GM21737 (cell line): ENCODE measurements at regions not wholly inside any gene's neighbourhood (a gene's known extent, or its start where the extent isn't known, plus 50 kb on each side); places are given as distances from the start of the nearest gene placed in this dataset.

Experiments
- ATAC-seq: cut with Tn5 transposase; IDR thresholded peaks from one replicate; pipeline ENCODE4 v1.9.1; 2021; ENCODE audit warnings: mild to moderate bottlenecking, moderate library complexity; ENCODE audit not compliant: unreplicated experiment

DNA sequence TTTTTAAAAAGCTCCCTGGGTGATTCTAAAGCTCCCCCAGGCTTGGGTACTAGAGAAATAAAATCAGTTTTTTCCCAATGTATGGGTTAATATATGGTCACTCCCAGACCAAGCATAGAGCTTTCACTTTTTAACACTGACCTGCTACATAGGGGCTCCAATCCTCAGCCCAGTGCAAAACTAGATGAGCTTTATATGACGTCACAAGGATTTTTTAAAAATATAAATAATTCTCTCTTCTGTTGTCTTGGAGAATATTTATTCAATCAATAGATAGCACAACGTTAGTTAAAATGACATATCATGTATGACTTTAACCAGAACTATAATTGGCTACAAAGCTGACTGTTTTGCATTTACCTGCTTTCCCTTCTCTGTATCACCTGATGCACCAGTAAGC is 137.9 kb upstream of the TMCC3 start:
- ATAC-seq: no peak

DNA sequence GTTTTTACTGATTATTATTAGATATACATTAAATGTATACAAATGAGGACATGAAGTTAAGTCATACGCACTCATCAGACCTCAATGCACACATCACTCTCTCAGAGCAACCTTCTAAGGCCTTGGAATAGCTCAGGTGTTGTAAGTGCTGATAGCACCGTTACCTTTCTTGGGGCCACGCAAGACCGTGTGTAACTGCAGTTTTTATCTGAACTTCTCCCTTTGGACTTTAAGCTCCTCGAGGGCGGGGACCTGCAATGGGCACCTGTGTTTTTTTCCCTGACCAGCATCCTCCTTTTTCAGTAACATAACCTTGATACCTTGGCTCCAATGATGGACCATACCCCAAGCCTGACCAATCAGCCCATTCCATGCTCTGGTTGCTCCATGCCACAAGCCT is 136.5 kb upstream of the TMCC3 start:
- ATAC-seq: no peak

DNA sequence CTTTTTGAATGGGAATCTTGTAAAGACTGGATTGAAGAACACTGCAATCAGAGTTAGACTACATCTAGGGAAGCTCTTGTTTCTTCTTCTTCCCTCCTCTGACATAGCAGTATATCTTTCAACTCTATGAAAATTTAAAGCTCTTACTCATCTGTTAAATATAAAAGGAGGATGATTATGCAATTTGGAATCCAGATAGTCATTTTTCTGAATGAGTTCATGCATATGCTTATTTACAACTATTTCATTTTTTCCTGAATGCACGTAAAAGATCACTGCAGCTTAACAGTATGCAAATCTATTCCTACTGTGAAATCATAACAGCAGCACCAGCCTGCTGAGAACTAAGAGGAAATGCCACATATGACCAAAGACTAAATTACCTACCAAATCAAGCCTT is 133.5 kb upstream of the TMCC3 start:
- ATAC-seq: no peak

DNA sequence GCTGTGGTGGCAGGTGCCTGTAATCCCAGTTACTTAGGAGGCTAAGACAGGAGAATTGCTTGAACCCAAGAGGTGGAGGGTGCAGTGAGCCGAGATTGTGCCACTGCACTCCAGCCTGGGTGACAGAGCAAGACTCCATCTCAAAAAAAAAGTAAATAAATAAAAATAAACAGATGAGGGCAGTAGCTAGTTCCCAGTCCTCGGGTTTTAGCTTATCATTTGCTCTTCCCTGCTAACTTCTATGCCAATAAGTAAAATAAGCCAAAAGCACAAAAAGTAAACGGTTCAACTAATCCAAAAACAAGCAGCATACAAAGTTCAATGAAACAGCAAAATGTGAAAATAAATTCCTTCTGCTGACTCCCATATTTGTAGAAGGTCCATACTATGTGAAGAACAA is 133.0 kb upstream of the TMCC3 start:
- no peak for ATAC-seq

DNA sequence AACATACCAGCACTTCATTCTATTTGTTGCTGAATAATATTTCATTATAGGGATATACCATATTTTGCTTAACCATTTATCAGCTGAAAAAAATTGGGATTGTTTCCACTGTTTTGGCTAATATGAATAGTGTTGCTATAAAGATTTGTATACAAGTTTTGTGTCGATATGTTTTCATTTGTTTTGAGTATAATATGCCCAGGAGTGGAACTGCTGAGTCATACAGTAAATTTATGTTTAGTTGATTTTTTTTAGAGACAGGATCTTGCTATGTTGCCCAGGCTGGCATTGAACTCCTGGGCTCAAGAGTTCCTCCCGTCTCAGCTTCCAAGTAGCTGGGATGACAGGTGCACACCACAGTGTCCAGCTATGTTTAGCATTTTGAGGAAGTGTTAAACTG is 131.5 kb upstream of the TMCC3 start:
- no peak for ATAC-seq

DNA sequence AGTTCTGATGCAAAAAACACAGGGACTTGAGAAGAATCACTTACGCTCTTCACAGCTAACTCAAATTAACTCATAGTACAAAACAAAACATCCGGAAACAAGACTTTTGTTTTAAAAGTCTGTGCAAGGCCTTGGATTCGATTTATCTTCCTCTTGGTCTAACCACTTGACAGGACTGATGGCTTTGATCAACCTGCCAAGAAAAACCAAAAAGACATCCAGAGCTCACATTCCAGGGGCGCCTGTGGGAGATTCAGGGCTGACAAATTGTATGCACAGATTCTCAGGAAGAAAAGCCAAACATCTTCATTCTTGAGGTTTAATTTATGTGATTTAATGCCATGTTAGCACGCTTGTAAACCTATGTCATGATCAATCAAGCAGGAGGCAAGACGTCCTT is 129.1 kb upstream of the TMCC3 start:
- no peak for ATAC-seq

DNA sequence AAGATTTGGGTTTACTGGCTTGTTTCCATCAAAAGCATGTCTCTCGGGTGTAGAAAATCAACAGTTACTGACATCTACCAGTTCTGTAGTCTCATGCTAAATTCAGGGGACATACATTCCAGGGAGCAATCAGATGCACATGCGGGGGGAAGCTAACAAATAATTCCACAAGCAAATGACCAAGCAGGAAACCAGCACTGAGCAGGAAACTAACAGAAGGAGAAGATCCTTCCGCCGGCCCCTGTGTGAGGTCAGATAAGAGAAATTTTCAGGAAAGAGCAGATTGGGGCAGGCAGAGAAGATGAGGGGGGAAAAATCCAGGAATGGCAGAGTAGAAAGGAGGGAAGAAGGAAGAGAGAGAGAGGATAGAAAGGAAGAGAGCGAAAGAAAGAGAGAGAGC is 127.6 kb upstream of the TMCC3 start:
- no peak for ATAC-seq

DNA sequence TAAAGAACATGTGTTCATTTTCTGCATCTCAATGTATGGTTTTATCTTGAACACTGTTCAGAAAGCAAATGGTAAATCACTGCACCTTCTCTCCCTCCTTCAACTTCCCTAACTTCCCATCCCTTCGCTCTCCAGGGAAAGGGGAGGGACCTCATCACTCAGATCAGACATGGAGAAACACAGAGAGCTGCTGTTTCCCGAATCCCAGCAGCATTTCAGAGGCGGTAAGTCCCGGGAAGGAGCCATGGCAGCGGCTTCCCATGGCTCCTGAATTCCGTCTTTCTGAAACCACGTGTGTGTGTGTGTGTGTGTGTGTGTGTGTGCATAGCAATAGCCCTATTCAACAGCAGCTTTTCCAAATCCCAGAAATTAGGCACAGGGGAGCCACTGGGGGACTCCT is 125.4 kb upstream of the TMCC3 start:
- ATAC-seq: no peak

DNA sequence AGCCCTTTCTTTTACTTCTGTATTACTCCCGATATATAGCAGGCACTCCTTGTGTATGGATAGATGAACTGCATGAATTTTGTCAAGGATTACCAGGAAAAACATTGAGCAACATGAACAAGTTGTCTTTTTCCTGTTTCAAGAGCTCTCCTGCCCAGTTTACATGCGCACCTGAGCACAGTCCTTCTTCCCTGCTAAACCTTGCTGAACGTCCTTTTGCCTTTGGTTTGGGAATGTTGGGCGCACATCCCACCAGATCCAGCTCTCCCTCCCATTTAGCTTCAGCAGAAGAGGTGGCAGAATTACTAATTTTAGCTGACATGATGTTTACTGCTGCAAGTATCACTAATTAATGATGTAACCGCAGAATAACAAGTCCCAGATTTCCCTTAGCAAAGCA is 121.4 kb upstream of the TMCC3 start:
- ATAC-seq: no peak

DNA sequence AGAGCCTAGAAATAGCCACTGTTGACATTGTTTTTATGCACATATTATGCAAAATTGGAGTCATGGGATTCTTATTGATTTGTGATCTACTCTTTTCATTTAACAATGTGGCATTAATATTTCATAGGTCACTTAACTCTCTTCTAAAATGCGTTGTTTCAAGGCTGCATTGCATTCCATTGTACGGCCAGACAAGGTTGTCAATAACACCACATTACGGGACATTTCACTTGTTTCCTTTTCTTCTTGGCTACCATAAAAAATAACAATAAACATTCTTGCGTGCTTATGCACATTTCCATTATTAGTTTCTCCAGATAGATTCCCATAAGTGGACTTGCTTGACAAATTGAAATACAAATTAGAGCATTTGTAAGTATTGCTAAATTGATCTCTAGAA is 120.8 kb upstream of the TMCC3 start:
- ATAC-seq: no peak

DNA sequence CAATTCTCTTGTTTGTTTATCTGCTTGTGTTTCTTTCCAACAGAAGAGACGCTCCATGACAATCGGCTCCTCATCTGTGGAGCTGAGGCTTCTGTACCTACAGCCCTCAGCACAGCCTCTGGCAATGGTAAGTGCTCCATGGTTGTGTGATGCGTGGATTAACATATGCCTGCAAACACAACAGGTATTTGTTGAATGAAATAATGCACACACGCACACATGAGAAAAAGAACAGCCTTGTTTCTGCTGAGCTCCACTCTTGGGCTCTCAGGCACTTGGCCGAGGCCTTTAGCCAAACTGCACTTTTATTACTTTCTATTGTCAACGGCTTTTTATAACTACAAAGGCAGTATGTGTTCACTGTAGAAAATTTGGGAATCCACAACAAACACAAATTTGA is 120.4 kb upstream of the TMCC3 start:
- no peak for ATAC-seq

DNA sequence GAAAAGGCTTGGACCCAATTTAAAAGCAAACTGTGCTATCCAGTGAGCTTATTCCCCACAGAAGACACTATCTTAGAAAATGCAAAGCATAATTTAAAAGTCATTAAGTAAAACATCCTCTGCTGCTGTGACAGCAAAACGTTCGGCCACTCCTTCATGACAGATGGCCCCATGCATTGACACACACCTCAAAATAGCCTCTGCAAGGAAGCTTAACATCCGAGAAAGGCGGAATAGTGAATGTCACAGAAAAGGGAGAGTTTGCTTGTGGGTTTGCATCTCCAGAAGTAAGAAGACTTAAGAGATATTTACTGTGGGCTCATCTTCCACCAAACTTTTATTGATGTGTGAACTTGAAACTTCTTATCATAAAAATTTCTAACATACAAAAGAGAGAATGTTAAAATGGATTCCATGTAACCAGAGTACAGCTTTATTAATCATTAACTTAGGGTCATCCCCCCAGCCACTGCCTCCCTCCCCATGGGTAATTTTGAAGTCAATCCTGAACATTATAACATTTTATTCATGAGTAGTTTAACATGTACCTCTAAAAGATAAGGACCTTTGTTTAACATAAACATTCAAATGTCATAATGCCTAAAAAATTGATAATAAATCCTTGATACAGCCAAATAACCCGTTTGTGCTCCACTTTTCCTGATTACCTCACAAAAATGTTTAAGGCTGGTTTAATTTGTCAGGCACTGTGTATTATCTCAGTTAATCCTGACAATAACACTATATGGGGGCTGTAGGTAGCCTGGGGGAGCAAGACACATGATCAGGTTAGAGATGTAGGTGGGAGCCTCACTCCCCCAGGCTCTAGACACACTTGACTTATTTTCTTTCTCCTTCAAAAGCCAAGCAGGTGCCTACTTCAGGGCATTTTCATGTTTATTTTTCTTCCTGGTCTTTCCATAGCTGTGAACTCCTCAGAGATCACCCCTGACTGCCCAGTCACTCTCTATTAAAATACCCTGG is 119.7 kb upstream of the TMCC3 start:
- ATAC-seq: no peak

DNA sequence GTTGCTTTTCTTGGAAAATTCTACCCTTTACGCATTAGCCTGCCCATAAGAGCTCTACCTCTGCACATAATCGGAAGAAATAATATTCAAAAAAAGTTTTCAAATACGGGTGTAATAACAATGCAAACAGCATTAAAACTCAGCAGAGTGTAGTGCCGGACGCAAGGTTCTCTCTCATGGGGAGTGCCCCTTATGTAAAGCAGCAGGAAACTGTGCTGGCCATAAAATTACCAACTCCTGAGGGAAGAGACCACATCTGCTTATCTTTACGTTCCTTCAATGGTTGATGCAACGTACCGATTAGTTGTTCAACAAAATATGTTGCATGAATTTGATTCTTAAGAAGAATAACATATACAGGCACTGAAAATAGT is 118.7 kb upstream of the TMCC3 start:
- ATAC-seq: peak; percentile 81

DNA sequence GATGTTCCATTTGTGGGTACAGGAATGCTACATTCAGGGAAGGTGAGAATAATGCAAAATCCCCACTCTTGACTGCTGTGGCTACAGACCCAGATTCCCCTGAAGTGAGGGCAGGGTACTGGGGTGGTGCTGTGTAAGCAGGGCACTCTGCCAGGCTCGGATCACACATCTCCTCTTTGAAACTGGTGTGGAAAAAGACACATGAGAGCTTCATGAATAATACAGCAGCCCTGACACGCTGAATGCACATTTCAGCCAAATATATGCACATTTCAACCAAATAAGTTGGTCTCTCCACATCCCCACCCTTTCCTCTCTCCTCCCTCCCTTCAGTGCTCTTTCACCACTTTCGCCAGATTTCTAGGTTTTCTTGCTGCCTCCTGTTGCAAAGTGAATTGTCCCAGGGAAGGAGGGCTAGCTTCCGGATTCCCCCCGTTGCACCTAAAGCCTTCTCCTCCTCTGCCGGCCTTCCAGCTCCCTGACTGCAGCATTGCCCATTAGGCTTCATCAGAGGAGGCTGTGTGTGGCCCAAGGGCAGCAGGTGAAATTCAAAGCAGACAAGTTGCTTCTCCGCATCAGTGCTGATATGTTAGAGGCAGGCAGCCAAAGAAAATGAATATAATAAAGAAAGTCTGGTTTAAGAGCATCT is 118.2 kb upstream of the TMCC3 start:
- ATAC-seq: peak; percentile 35

DNA sequence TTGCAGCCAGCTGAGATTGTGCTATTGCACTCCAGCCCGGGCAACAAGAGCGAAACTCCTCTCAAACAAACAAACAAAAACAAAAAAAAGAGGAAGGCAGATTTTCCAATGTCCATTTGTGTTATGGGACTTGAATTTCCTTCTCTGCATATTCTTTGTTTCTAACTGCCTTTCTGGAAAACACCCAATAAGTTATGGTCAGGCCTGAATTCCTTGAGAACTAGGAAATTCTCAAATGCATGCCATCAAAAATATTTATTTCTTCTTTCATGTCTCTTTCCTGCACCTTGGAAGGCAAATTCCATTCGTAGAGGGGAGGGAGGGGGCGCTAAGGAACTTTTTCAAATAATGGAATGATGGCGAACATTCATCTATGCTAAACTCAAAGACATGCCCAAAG is 117.6 kb upstream of the TMCC3 start:
- no peak for ATAC-seq

DNA sequence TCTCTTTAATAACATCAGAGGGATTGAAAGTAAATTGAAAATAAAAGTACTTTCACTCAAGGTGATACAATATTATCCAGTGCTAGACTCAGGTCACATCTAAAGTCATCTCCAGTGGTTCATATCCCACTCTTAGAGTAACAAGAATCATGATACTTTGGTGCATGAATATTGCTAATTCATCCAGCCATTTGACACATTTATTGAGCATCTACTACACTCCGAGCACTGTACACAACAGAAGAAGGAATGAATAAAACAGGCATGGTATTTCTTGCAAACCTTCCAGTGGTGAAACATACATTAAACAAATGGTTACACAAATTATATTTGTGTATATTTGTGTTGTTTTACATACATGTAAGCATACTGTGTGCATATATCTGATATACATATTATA is 116.0 kb upstream of the TMCC3 start:
- no peak for ATAC-seq

DNA sequence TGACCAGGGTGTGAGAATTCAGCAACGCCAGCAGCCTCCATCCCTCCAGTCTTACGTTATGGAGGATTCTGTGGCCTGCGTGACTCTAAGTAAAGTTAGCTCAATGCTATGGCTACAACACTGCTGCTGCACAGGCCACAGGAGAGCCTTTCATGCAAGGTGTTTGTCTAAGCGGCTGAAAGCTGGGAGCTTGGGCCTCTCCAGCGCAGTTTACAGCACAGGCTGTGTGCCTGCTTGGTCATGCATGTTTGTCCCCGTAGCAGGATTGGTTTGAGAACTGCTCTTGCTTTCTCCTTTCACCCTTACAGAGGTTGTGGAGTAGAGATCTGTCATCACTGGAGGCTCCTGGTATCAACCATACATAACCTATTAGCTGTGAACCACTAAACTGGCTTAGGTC is 113.1 kb upstream of the TMCC3 start:
- ATAC-seq: peak; percentile 37

DNA sequence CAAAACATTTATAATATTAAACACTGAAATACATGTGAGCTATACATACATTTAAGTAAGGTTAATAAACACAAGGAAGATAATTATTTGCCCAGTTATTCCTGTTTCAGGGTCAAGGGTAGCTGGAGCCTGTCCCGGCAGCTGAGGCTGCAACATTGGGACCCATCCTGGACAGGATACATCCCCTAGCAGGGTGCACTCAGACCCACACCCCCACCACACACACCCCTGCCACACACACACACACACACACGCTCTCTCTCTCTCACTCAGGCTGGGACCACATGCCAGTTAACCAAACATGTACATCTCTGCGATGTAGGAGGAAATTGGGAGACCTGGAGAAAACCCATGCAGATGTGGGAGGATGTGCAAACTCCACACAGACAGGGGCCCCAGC is 112.6 kb upstream of the TMCC3 start:
- peak; percentile 10 for ATAC-seq

DNA sequence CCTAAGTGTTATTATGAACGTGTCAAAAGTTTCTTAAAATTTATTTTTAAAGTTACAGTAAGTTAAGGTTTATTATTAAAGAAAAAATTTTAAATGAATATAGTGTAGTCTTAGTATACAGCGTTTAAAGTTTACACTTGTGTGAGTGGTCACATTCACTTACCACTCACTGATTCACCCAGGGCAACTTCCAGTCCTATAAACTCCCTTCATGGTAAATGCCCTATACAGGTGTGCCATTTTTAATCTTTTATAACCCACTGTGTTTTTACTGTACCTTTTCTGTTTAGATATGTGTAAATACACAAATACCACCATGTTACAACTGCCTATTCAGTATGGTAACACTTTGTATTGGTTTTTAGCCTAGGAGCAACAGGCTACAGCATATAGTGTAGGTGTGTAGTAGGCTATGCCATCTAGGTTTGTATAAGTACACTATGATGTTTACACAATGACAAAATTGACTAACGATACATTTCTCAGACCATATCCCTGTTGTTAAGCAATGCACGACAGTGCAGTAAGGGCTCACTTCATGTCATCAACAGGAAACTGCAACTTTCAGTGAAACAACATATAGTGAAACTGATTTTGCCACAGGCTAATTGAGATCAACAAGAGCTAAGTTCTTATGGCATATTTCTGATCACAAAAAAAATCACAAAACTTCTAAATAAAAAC is 112.0 kb upstream of the TMCC3 start:
- ATAC-seq: peak; percentile 76

DNA sequence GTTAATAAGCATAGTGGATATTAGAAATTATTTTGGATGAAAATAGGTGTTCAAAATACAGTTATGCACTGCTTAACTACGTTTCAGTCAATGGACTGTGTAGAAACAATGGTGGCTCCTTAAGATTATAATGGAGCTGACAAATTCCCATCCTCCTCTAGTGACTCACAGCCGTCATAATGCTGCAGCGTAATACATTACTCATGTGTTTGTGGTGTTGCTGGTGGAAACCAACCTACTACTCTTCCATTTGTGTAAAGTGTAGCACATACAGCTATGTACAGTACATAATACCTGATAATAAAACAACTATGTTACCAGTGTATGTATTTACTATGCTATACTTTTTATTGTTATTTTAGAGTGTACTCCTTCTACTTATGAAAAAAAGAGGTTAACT is 111.2 kb upstream of the TMCC3 start:
- ATAC-seq: no peak

DNA sequence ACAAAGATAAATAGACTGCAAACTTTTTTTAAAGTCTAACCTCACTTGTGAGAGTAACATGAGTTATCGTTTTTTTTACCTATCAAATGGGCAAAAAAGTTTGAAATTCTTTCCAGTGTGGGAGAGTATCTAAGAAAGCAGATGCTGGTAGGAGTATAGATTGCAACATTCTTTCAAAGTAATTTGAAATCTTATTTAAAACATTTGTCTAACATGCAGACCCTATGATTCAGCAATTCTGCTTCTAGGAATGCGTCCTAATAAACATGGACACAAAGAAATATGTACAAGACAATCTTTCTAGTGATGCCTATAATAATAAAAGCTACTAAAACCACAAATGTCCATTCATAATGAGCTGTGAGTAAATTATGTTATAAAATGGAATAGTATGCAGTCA is 110.4 kb upstream of the TMCC3 start:
- ATAC-seq: no peak

DNA sequence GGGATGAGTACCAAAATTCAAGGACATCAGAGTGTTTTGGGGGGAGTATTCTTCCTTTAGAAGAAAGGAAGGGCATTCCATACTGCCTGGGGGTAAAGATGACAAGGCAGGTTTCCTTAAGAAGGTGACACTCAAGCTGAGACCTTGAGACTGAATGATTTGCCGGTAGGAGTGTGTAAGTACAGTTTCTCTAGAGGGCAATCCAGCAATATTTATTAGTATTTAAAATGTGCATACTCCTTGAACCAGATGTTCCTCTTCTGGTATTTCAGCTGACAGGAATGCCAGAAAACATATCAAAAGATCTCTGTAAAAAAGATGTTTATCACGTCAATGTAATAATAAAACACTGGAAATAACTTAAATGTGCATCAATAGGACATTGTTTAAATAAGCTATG is 106.4 kb upstream of the TMCC3 start:
- no peak for ATAC-seq
